Retinal pigment epithelial cell (primary cell): ENCODE measurements at regions not wholly inside any gene's neighbourhood (a gene's known extent, or its start where the extent isn't known, plus 50 kb on each side); places are given as distances from the start of the nearest gene placed in this dataset.

Experiments used
- DNase-seq: peaks from one replicate; pipeline ENCODE4 v3.0.0-alpha.2; 2010; ENCODE audit warnings: low read depth
- H3K4me3 ChIP-seq: 2 replicates; pipeline ENCODE4 v1.5.1; 2011; ENCODE audit warnings: mild to moderate bottlenecking, low read length, control low read depth, moderate library complexity
- TF ChIP-seq, protein P1 (sequence below): conservative IDR thresholded peaks from 2 replicates; pipeline ENCODE4 v1.5.1; 2011; ENCODE audit warnings: low read depth, low read length, control low read depth, inconsistent platforms

DNA sequence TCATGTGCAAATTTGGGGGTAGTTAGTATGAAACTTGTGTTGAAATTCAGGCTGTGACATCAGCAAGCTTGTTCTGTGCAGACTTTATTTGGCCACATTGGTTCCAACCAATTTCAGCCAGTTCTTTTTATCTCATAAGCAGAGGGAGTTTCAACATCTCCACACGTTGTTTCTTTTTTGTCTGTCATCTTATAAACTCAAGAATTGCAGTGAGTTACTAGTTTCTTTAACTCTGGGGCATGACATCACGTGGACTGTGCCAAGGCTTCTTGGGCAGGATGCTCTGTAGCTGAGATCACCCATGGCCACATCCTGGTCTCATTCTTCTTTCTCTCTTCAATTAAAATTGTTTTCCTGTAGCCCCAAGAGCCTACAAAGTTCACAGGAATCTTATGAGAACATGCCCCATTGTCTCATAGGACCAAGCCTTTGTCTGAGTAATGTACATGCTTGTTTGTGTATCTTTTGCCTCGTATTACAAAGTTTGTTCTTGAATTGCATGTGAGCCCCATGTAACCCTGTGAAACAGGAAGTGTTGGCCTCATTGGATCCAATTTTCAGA, 982.0 kb upstream of the TMEM132C start:
- DNase-seq: no peak
- TF ChIP-seq, protein P1, sequence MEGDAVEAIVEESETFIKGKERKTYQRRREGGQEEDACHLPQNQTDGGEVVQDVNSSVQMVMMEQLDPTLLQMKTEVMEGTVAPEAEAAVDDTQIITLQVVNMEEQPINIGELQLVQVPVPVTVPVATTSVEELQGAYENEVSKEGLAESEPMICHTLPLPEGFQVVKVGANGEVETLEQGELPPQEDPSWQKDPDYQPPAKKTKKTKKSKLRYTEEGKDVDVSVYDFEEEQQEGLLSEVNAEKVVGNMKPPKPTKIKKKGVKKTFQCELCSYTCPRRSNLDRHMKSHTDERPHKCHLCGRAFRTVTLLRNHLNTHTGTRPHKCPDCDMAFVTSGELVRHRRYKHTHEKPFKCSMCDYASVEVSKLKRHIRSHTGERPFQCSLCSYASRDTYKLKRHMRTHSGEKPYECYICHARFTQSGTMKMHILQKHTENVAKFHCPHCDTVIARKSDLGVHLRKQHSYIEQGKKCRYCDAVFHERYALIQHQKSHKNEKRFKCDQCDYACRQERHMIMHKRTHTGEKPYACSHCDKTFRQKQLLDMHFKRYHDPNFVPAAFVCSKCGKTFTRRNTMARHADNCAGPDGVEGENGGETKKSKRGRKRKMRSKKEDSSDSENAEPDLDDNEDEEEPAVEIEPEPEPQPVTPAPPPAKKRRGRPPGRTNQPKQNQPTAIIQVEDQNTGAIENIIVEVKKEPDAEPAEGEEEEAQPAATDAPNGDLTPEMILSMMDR: no peak
- no peak overlapping the region for H3K4me3 ChIP-seq

DNA sequence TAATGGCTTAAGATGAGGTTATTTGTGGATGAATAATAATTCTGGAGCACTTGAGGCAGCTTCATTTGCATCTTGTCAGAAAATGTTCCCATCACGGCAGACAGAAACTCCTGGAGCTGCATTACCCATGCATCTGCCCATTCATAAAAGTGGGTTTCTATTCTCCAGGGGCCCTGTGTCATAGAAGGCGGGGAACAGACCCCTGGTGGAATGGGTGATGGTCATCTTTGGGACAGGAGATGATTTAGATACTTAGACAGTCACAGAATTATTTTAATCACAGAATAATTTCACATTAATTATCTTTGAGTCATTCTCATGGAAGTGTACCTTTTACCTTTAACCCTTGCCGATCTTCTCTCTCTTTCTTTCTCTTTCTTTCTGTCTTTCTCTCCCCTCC, 980.7 kb upstream of the TMEM132C start:
- DNase-seq: no peak
- TF ChIP-seq, protein P1: no peak
- no peak overlapping the region for H3K4me3 ChIP-seq

DNA sequence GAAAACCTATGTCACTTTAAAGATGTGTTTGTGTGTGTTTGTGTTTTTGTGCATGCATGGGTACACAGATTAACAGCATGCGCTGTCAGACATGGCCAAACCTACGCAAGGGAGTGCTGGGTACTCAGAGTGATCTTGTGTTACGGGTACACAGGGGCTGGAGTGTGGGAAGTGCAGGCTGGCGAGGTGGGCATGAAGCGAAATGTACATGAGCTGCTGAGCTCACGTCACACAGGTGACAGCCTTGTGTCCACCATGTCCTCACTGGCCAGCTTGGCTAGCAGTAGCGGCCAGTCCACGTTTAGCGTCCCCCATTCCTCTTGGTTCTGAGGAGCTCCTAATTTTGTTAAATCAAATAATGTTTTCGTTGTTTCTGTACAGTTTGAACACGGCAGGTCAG, 979.7 kb upstream of the TMEM132C start:
- DNase-seq: no peak
- TF ChIP-seq, protein P1: no peak

DNA sequence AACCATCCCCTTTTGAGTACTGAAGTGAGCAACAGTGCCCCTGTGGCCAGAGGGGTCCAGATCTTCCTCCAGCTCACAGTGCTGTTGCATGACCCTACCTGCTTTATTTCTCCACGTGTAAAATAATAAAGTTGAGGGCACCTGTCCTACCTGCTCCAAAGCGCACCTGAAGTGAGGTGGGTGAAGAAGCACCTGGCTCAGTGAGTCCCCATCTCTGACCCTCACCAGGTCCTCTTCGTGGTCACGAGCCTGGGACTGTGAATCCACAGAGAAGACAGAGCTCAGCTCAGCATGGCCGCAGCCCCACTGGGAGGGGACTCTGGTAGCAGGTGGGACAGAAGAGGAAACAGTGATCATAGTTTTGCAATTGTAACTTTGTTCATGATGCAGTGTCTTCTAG, 976.7 kb upstream of the TMEM132C start:
- no peak overlapping the region for H3K4me3 ChIP-seq
- DNase-seq: no peak
- TF ChIP-seq, protein P1: no peak

More for the DNA sequence above, 979.7 kb upstream of the TMEM132C start:
- no peak overlapping the region for H3K4me3 ChIP-seq

DNA sequence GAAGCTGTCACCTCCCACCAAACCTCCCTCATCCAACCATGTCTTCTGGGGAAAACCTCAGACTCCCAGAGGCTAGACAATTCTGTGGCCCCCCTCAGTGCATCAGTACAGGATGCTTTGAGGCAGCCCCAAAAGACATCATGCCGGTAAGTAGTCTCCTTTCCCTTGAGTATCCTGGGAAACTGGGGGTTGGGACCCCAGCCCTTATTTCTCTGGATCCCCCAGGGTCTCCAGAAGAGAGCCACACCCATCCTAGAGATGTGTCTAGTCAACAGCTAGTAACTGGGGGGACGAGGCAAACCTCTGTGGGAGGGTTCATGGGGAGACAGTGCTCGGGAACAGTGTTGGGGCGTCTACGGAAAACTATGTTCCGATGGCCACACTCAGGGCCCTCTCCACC, 974.2 kb upstream of the TMEM132C start:
- TF ChIP-seq, protein P1: no peak
- no peak for DNase-seq
- no peak overlapping the region for H3K4me3 ChIP-seq

DNA sequence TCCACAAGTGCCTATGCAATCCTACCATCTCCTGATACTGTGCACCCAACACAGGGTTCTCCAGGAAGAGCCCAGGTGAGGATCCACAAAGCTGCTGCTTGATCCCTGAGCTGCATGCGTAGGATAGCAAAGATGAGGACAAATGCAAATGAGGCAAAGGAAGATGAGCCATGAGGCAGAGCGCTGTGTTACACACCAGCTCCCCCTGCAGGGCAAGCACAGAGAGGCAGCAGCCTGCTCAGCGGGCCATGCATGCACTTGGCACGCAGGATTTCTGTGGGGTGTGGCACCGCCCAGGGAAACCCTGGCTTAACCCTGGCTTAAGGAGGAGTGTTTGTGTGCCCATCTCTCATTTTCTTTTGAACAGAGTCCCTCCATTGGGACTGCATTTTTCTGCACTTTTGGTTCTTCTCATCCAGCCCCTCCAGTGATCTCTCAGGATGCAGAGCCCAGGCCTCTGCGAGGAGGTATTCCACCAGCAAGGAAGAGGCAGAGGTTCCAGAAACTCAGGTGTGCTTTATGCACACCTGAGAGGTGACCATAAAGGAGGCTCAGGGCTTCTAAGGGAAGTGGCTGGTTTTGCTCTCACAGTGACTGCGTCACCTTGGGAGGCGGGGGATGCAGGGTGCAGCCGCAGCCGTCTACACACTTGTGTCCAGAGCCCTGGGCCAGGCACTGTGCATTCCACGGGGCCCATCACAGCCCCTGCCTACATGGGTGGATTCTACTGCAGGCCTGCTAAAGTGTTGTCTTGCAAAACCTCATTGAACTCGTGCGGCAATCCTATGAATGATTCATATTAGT, 973.3 kb upstream of the TMEM132C start:
- TF ChIP-seq, protein P1: peak; percentile 66
- no peak for DNase-seq
- no peak overlapping the region for H3K4me3 ChIP-seq
